Heart left ventricle (tissue), 16 donors: ENCODE measurements at regions not wholly inside any gene's neighbourhood (a gene's known extent, or its start where the extent isn't known, plus 50 kb on each side); places are given as distances from the start of the nearest gene placed in this dataset.
A peak's percentile ranks its signal among the peaks of the same experiment; 100 is the strongest.

ENCODE experiments used
- ATAC-seq, 4 donors: fragments of 200-7000 bp; cut with Tn5 transposase; one replicate each; pipeline ENCODE4 v1.9.1; 2020 to 2022; ENCODE audit warnings: moderate library complexity in 4 of 4, mild to moderate bottlenecking in 3 of 4, moderate number of reproducible peaks in 1 of 4
- DNase-seq, 5 donors: peaks; one replicate each; pipeline ENCODE4 v3.0.0-alpha.2; 2020
- H3K27ac ChIP-seq, 12 donors: fragments of 200-600 bp; sonication (generic) in 4 of 12; one replicate each; pipeline versions ENCODE4 v1.5.0 to v1.8.0; 2016 to 2022; ENCODE audit warnings: mild to moderate bottlenecking in 2 of 12
- H3K27me3 ChIP-seq, 9 donors: fragments of 200-600 bp; sonication (generic) in 2 of 9; one replicate each; pipeline versions ENCODE4 v1.5.1 to v1.8.0; 2016 to 2022; ENCODE audit warnings: mild to moderate bottlenecking in 3 of 9
- H3K36me3 ChIP-seq, 9 donors: fragments of 200-600 bp; sonication (generic) in 2 of 9; one replicate each; pipeline versions ENCODE4 v1.5.0 to v1.8.0; 2018 to 2022; ENCODE audit warnings: mild to moderate bottlenecking in 2 of 9
- H3K4me1 ChIP-seq, 12 donors: fragments of 200-600 bp; sonication (generic) in 4 of 12; one replicate each; pipeline versions ENCODE4 v1.5.0 to v1.8.0; 2016 to 2022; ENCODE audit warnings: mild to moderate bottlenecking in 3 of 12
- H3K4me3 ChIP-seq, 12 donors: fragments of 200-600 bp; sonication (generic) in 4 of 12; one replicate each; pipeline versions ENCODE4 v1.5.0 to v1.8.0; 2017 to 2022; ENCODE audit warnings: mild to moderate bottlenecking in 9 of 12, moderate library complexity in 4 of 12
- H3K9me3 ChIP-seq, 12 donors: fragments of 200-600 bp; sonication (generic) in 4 of 12; one replicate each; pipeline versions ENCODE4 v1.5.0 to v1.8.0; 2016 to 2022; ENCODE audit warnings: mild to moderate bottlenecking in 1 of 12
- CTCF ChIP-seq, 12 donors: fragments of 200-600 bp; sonication (generic) in 4 of 12; IDR thresholded peaks; one replicate each; pipeline versions ENCODE4 v1.5.0 to v1.8.0; 2018 to 2022; ENCODE audit warnings: antibody characterized with exemption in 12 of 12, mild to moderate bottlenecking in 5 of 12
- POLR2A ChIP-seq, 2 donors: fragments of 450-650 bp; IDR thresholded peaks; one replicate each; pipeline ENCODE4 v1.6.1; 2017; ENCODE audit warnings: antibody characterized with exemption in 2 of 2, mild to moderate bottlenecking in 2 of 2, moderate library complexity in 2 of 2
- WGBS, 4 donors: extraction: QIAGEN DNeasy Blood & Tissue Kit in 2 of 4; methylation state at CpG; one replicate each; pipeline versions ENCODE4 v1.1.5 to v1.1.7; 2013 to 2018; 5-methylcytosine and 5-hydroxymethylcytosine counted together
- intact Hi-C, 10 donors: fragments of 100-400 bp; cut with DNase I; formaldehyde crosslinking; loops; one replicate each; pipeline versions ENCODE4 v1.11.1 to v1.14.2; 2022
- donor health status: ischemic (EF 13 %, LVEDD 7.1; RV severe dilation, severe dysfunction).
- donor health status: healthy with polysubstance abuse.
- donor health status: DM: no; HTN: yes; CAD: no.
- donor health status: DM: no; HTN: no; CAD: no.
- donor health status: ischemic (EF 25% LVEDD 6.9; RV normal size, moderate dysfunction).
- donor health status: ischemic (EF 25% LVEDD 5.7; RV mildly dilated, moderate dysfunction).
- donor health status: healthy.
- donor health status: DM: yes; HTN: yes; CAD: no.
- donor health status: ischemic (EF 35%, LVEDD 5.7; RV mildly dilated, moderate dysfunction).
- donor health status: nonischemic (EF 11% LVEDD 7.7; RV severe dilation, severe dysfunction).
- donor health status: DM: yes; HTN: yes; CAD: no.
- donor health status: PGD.
- donor health status: ischemic (EF 29% LVEDD 5.4; RV normal size, mild dysfunction).
- donor health status: nonischemic (EF 23%, LVEDD 6.1; RV moderate dilation, normal function).

GRCh38 chr9:93372391-93372790 lies 79.1 kb upstream of the FAM120A start:
- no peaks in the 10 kb centered on the region for H3K36me3 ChIP-seq
- no peak for TF ChIP-seq CTCF (IDR thresholded peaks at IDR 0.05)
- ATAC-seq, result no peak
- H3K4me3 ChIP-seq, result no peak overlapping the region
- no peaks in the 10 kb centered on the region for H3K9me3 ChIP-seq
- intact Hi-C loops, result no loop called here
- no peaks in the 10 kb centered on the region for H3K4me1 ChIP-seq
- DNase-seq, result no peak
- H3K27ac ChIP-seq, result no peak overlapping the region
- no peaks in the 10 kb centered on the region for H3K27me3 ChIP-seq

- Histone ChIP-seq H3K4me3 (no peak overlapping the region), H3K27me3 (peaks cover 0 to 8% (median 0%) of the 10 kb centered on the region in 9 donors), H3K9me3 (no peaks in the 10 kb centered on the region), H3K36me3 (no peaks in the 10 kb centered on the region), H3K4me1 (no peaks in the 10 kb centered on the region), H3K27ac (no peak overlapping the region)
- intact Hi-C loops, result no loop called here
- DNase-seq (no peak), ATAC-seq (no peak)
- TF ChIP-seq CTCF (IDR thresholded peaks at IDR 0.05) (no peak), POLR2A (IDR thresholded peaks at IDR 0.05) (no peak)
Observed at GRCh38 chr9:93376411-93376810, 75.1 kb upstream of the FAM120A start.

- intact Hi-C loops, result no loop called here
Observed at GRCh38 chr9:93378276-93378675, 73.2 kb upstream of the FAM120A start.

DNA sequence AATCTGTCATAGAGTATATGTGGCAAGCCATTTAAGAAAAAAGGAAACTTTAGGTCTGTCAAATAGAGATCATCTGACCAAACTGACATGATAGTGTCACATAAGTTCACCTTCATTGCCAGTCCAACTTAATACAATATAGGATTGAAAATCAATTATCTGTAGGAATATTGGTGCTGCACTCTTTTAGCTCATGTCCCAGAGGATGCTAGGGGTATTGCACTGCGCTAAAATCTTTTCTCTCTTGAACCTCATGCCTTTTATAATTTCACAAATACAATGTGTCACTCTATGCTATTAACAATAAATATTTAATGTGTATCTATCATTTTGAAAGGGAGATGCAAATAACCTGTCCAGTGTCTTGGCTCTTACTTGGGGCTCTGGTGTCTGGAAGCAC lies 72.4 kb upstream of the FAM120A start:
- no peak for ATAC-seq
- intact Hi-C loops, result no loop called here
- Histone ChIP-seq H3K27ac (no peak overlapping the region), H3K4me1 (no peaks in the 10 kb centered on the region), H3K36me3 (no peaks in the 10 kb centered on the region), H3K4me3 (no peak overlapping the region), H3K9me3 (peaks cover 0 to 1% (median 0%) of the 10 kb centered on the region in 12 donors), H3K27me3 (peaks cover 0 to 8% (median 0%) of the 10 kb centered on the region in 9 donors)
- no peak for DNase-seq
- TF ChIP-seq CTCF (IDR thresholded peaks at IDR 0.05) (peak in 2 of 12 donors; percentile 18 to 19), POLR2A (IDR thresholded peaks at IDR 0.05) (no peak)
- WGBS, 4 donors, result 87 to 97% (median 95%) methylated on average over 1 of the region's 1 CpG

More at GRCh38 chr9:93378276-93378675, 73.2 kb upstream of the FAM120A start:
- peaks cover 0 to 8% (median 0%) of the 10 kb centered on the region in 9 donors for H3K27me3 ChIP-seq
- WGBS, 4 donors, result 88 to 90% (median 88%) methylated on average over 6 of the region's 6 CpGs
- no peak for TF ChIP-seq CTCF (IDR thresholded peaks at IDR 0.05)
- no peak for TF ChIP-seq POLR2A (IDR thresholded peaks at IDR 0.05)
- no peak for ATAC-seq
- H3K27ac ChIP-seq, result no peak overlapping the region
- no peak overlapping the region for H3K4me3 ChIP-seq
- no peak for DNase-seq
- H3K36me3 ChIP-seq, result no peaks in the 10 kb centered on the region
- H3K9me3 ChIP-seq, result no peaks in the 10 kb centered on the region
- H3K4me1 ChIP-seq, result no peaks in the 10 kb centered on the region
